Panc1 (cell line): ENCODE measurements at regions not wholly inside any gene's neighbourhood (a gene's known extent, or its start where the extent isn't known, plus 50 kb on each side); places are given as distances from the start of the nearest gene placed in this dataset.

Source experiments
- ATAC-seq: fragments of 200-7000 bp; cut with Tn5 transposase; 2 replicates; pipeline ENCODE4 v1.9.1; 2020; ENCODE audit warnings: mild to moderate bottlenecking, moderate library complexity
- BruUV-seq: library from RNA; stranded (reverse); fragments of 400-500 nt; replicated peaks from 2 replicates; lab custom pipeline; 2021; lab: Mats Ljungman, UMichigan
- CTCF ChIA-PET: fragments of 300-600 bp; sonication (Branson Sonifier 250); formaldehyde crosslinking; loops from one replicate; lab custom pipeline; 2022; ENCODE audit warnings: antibody characterized with exemption; lab: Charles Lee
- POLR2A ChIA-PET: fragments of 300-600 bp; sonication (Branson Sonifier 250); formaldehyde crosslinking; loops from one replicate; lab custom pipeline; 2022; ENCODE audit warnings: antibody characterized with exemption; lab: Charles Lee
- DNase-seq: peaks from one replicate; pipeline ENCODE4 v3.0.0-alpha.2; 2010; ENCODE audit warnings: low read depth, low spot score
- H3K27ac ChIP-seq: 2 replicates; pipeline ENCODE4 v1.5.1; 2011; ENCODE audit warnings: mild to moderate bottlenecking, low read length, inconsistent platforms
- H3K27me3 ChIP-seq: fragments of 200-500 bp; sonication (Bioruptor generic); 2 replicates; pipeline ENCODE4 v1.6.0; 2014; ENCODE audit warnings: low read length, inconsistent platforms; ENCODE audit not compliant: control insufficient read depth, insufficient read depth
- H3K36me3 ChIP-seq: fragments of 200-500 bp; sonication (Bioruptor generic); 2 replicates; pipeline ENCODE4 v1.5.1; 2014; ENCODE audit warnings: inconsistent platforms, mild to moderate bottlenecking, low read length, moderate library complexity; ENCODE audit not compliant: control insufficient read depth, insufficient read depth
- H3K4me1 ChIP-seq: 2 replicates; pipeline ENCODE4 v1.5.1; 2011; ENCODE audit warnings: inconsistent platforms, mild to moderate bottlenecking, low read length, moderate library complexity; ENCODE audit not compliant: control insufficient read depth, insufficient read depth
- H3K4me3 ChIP-seq, 2 experiments: 2 replicates each; pipeline ENCODE4 v1.5.1; 2011 to 2012; ENCODE audit warnings: low read depth in 2 of 2, low read length in 2 of 2, mild to moderate bottlenecking in 2 of 2, inconsistent platforms in 1 of 2, moderate library complexity in 1 of 2
- H3K9me3 ChIP-seq: fragments of 200-500 bp; sonication (Bioruptor generic); 2 replicates; pipeline ENCODE4 v1.5.1; 2014; ENCODE audit warnings: low read depth, mild to moderate bottlenecking, inconsistent platforms, low read length, moderate library complexity; ENCODE audit not compliant: control insufficient read depth, insufficient read depth
- CTCF ChIP-seq: fragments of 450-650 bp; IDR thresholded peaks from 2 replicates; pipeline ENCODE4 v1.5.1; 2017; ENCODE audit warnings: mild to moderate bottlenecking
- POLR2AphosphoS5 ChIP-seq: IDR thresholded peaks from 2 replicates; pipeline ENCODE4 v1.6.1; 2012; ENCODE audit warnings: mild to moderate bottlenecking, low read depth, low read length, moderate library complexity
- REST ChIP-seq, 2 experiments: IDR thresholded peaks; 2 replicates each; pipeline ENCODE4 v1.6.1; 2011 to 2012; ENCODE audit warnings: low read depth in 2 of 2, control low read depth in 1 of 2, low read length in 1 of 2, mild to moderate bottlenecking in 1 of 2, moderate library complexity in 1 of 2; ENCODE audit not compliant: insufficient read depth in 1 of 2
- SIN3A ChIP-seq: IDR thresholded peaks from 2 replicates; pipeline ENCODE4 v1.6.1; 2012; ENCODE audit warnings: low read depth, mild to moderate bottlenecking, low read length, moderate library complexity, borderline replicate concordance; ENCODE audit not compliant: insufficient read depth
- TCF7L2 ChIP-seq: IDR thresholded peaks from 2 replicates; pipeline ENCODE4 v1.6.1; 2011; ENCODE audit warnings: mild to moderate bottlenecking, low read depth, low read length, inconsistent platforms
- in situ Hi-C: cut with HindIII; loops from 2 replicates; pipeline ENCODE4 v1.10.0; 2016; ENCODE audit warnings: low sequenced_read_pairs, low pct_unique_long_range_greater_than_20kb
- intact Hi-C: fragments of 100-400 bp; cut with micrococcal nuclease; formaldehyde crosslinking; loops from one replicate; pipeline ENCODE4 v1.10.0; 2022; ENCODE audit not compliant: unreplicated experiment

- DNase-seq (no peak), ATAC-seq (no peak)
- CTCF ChIA-PET: no interaction called here
- TF ChIP-seq TCF7L2 (no peak), REST (IDR thresholded peaks at IDR 0.05; ENCODE audit: insufficient read depth in 1 of 2, low read depth in 2 of 2, low read length in 1 of 2) (no peak), CTCF (no peak), SIN3A (no peak), POLR2AphosphoS5 (no peak)
- Histone ChIP-seq H3K4me3 (no peak overlapping the region), H3K9me3 (no peaks in the 10 kb centered on the region), H3K27me3 (no peaks in the 10 kb centered on the region), H3K4me1 (no peaks in the 10 kb centered on the region), H3K36me3 (no peaks in the 10 kb centered on the region), H3K27ac (no peak overlapping the region)
- POLR2A ChIA-PET: no interaction called here
- no TSS peak for BruUV-seq
- in situ Hi-C loops (no loop called here), intact Hi-C loops (no loop called here)
Observed at GRCh38 chr11:127670374-127671119, 670.0 kb upstream of the KIRREL3 start.

- POLR2A ChIA-PET: no interaction called here
- Histone ChIP-seq H3K27ac (no peak overlapping the region), H3K9me3 (no peaks in the 10 kb centered on the region; the same call in 1 of the 2 replicates), H3K36me3 (no peaks in the 10 kb centered on the region), H3K27me3 (no peaks in the 10 kb centered on the region), H3K4me3 (no peak overlapping the region), H3K4me1 (no peaks in the 10 kb centered on the region)
- TF ChIP-seq REST (IDR thresholded peaks at IDR 0.05; ENCODE audit: insufficient read depth in 1 of 2, low read depth in 2 of 2, low read length in 1 of 2): no peak
- no peak for TF ChIP-seq SIN3A
- TF ChIP-seq TCF7L2: no peak
- TF ChIP-seq CTCF: no peak
- TF ChIP-seq POLR2AphosphoS5: no peak
- in situ Hi-C loops: no loop called here
- no TSS peak for BruUV-seq
- DNase-seq (no peak), ATAC-seq (no peak)
- CTCF ChIA-PET: interaction anchor here (0.6 kb wide), 1 partner anchor 1175 kb away, joined by 4 read pairs; no protein-coding TSS in a partner anchor
- intact Hi-C loops: no loop called here
Observed at GRCh38 chr11:127656116-127656836, 655.7 kb upstream of the KIRREL3 start.
